ENCODE measurements at regions not wholly inside any gene's neighbourhood (a gene's known extent, or its start where the extent isn't known, plus 50 kb on each side); places are given as distances from the start of the nearest gene placed in this dataset.

DNA sequence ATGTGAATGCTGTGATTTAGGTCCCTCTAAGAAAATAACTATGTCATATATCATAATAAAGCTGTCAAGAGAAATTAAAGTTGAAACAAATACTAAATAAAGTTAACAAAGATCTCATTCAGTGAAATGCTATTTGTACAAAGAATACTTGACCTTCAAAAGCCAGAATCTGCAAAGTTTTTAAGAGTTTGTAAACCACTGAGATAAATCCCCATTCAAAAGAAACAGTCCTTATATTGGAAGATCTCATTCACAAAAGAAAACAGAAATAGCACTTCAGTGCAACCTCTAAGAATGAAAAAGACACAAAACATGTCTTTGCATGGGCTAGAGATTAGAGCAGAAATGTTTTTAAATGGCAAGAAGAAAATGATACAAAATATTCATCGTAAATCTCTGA lies 149.1 kb upstream of the USP38 start:
- Histone ChIP-seq H3K4me2 (ENCODE audit: insufficient read depth, low read length) (no peak overlapping the region), H3K9me3 (ENCODE audit: insufficient read depth, low read length, severe bottlenecking) (no peaks in the 10 kb centered on the region), H3K27me3 (ENCODE audit: insufficient read depth, low read length, poor library complexity) (no peaks in the 10 kb centered on the region), H3K4me3 (ENCODE audit: low read depth in 1 of 2, low read length in 2 of 2) (no peak overlapping the region), H4K20me1 (ENCODE audit: insufficient read depth, low read length) (no peaks in the 10 kb centered on the region), H3K79me2 (ENCODE audit: insufficient read depth, low read length) (no peaks in the 10 kb centered on the region), H2AFZ (ENCODE audit: low read depth, low read length) (no peak overlapping the region), H3K36me3 (ENCODE audit: insufficient read depth, low read length) (no peaks in the 10 kb centered on the region), H3K9ac (ENCODE audit: low read depth, low read length) (no peak overlapping the region), H3K27ac (ENCODE audit: low read length) (no peak overlapping the region), H3K4me1 (ENCODE audit: insufficient read depth, low read length) (no peaks in the 10 kb centered on the region)
- no peak for DNase-seq
- no peak for ATAC-seq (ENCODE audit: insufficient read depth, low read depth)
- TF ChIP-seq, protein P1, sequence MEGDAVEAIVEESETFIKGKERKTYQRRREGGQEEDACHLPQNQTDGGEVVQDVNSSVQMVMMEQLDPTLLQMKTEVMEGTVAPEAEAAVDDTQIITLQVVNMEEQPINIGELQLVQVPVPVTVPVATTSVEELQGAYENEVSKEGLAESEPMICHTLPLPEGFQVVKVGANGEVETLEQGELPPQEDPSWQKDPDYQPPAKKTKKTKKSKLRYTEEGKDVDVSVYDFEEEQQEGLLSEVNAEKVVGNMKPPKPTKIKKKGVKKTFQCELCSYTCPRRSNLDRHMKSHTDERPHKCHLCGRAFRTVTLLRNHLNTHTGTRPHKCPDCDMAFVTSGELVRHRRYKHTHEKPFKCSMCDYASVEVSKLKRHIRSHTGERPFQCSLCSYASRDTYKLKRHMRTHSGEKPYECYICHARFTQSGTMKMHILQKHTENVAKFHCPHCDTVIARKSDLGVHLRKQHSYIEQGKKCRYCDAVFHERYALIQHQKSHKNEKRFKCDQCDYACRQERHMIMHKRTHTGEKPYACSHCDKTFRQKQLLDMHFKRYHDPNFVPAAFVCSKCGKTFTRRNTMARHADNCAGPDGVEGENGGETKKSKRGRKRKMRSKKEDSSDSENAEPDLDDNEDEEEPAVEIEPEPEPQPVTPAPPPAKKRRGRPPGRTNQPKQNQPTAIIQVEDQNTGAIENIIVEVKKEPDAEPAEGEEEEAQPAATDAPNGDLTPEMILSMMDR (IDR thresholded peaks at IDR 0.05; ENCODE audit: borderline replicate concordance, extremely low read depth, low read length, poor library complexity, severe bottlenecking), result no peak
- TF ChIP-seq EZH2 (IDR thresholded peaks at IDR 0.05; ENCODE audit: borderline replicate concordance, low read depth, low read length, severe bottlenecking), result no peak

DNA sequence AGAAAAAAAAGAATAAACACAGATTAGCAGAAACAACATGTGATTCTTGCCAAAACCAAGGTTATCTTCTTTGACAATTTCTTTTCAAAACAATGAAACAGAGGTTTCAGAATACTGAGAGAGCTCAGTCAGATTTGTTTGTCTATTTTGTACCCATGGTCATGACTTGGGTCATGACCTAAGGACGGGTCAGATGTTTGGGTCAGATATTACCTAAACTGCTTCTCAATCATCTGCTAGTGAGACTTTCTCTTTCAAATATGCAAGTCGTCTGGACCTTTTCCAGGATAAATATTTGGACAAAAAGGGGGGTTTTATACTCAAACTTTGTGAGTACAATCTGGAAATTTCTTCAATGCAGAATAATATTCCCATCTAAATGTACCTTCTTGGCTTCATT lies 148.3 kb upstream of the USP38 start:
- H3K79me2 ChIP-seq (ENCODE audit: insufficient read depth, low read length), result no peaks in the 10 kb centered on the region
- H3K27ac ChIP-seq (ENCODE audit: low read length), result no peak overlapping the region
- DNase-seq, result no peak
- H4K20me1 ChIP-seq (ENCODE audit: insufficient read depth, low read length), result no peaks in the 10 kb centered on the region
- H3K9me3 ChIP-seq (ENCODE audit: insufficient read depth, low read length, severe bottlenecking), result no peaks in the 10 kb centered on the region
- H3K36me3 ChIP-seq (ENCODE audit: insufficient read depth, low read length), result no peaks in the 10 kb centered on the region
- no peak overlapping the region for H3K4me3 ChIP-seq (ENCODE audit: low read depth in 1 of 2, low read length in 2 of 2)
- no peak overlapping the region for H3K9ac ChIP-seq (ENCODE audit: low read depth, low read length)
- no peak overlapping the region for H3K4me2 ChIP-seq (ENCODE audit: insufficient read depth, low read length)
- no peak for TF ChIP-seq EZH2 (IDR thresholded peaks at IDR 0.05; ENCODE audit: borderline replicate concordance, low read depth, low read length, severe bottlenecking)
- TF ChIP-seq, protein P1 (IDR thresholded peaks at IDR 0.05; ENCODE audit: borderline replicate concordance, extremely low read depth, low read length, poor library complexity, severe bottlenecking), result no peak
- no peak for ATAC-seq (ENCODE audit: insufficient read depth, low read depth)
- H3K4me1 ChIP-seq (ENCODE audit: insufficient read depth, low read length), result no peaks in the 10 kb centered on the region
- H2AFZ ChIP-seq (ENCODE audit: low read depth, low read length), result no peak overlapping the region
- no peaks in the 10 kb centered on the region for H3K27me3 ChIP-seq (ENCODE audit: insufficient read depth, low read length, poor library complexity)

DNA sequence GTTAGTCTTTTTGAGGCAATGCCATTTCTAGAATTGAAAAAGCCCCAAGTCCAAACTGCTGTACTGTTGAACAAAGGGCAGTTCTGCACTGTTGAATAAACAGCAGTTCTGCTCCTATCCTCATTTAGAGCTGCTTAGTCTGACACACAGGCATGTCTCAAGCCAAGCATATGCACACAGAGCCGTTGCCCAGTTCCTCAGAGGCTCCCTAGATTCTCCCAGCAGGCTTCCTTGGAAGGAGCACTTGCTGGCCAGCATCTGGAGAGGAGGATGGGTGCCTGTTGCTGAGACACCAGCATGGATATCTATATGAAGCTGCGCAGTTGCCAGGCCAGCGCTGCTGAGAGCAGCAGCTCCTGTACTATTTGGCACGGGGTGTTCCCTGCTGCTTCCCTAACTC lies 138.3 kb upstream of the USP38 start:
- DNase-seq, result no peak
- H3K4me3 ChIP-seq (ENCODE audit: low read depth in 1 of 2, low read length in 2 of 2), result no peak overlapping the region
- no peak overlapping the region for H3K4me2 ChIP-seq (ENCODE audit: insufficient read depth, low read length)
- no peaks in the 10 kb centered on the region for H3K9me3 ChIP-seq (ENCODE audit: insufficient read depth, low read length, severe bottlenecking)
- no peak overlapping the region for H2AFZ ChIP-seq (ENCODE audit: low read depth, low read length)
- H3K36me3 ChIP-seq (ENCODE audit: insufficient read depth, low read length), result no peaks in the 10 kb centered on the region
- ATAC-seq (ENCODE audit: insufficient read depth, low read depth), result no peak
- H3K9ac ChIP-seq (ENCODE audit: low read depth, low read length), result no peak overlapping the region
- peaks cover 3% of the 10 kb centered on the region for H3K27me3 ChIP-seq (ENCODE audit: insufficient read depth, low read length, poor library complexity)
- no peaks in the 10 kb centered on the region for H3K4me1 ChIP-seq (ENCODE audit: insufficient read depth, low read length)
- no peaks in the 10 kb centered on the region for H4K20me1 ChIP-seq (ENCODE audit: insufficient read depth, low read length)
- no peak overlapping the region for H3K27ac ChIP-seq (ENCODE audit: low read length)
- TF ChIP-seq, protein P1 (IDR thresholded peaks at IDR 0.05; ENCODE audit: borderline replicate concordance, extremely low read depth, low read length, poor library complexity, severe bottlenecking), result no peak
- TF ChIP-seq EZH2 (IDR thresholded peaks at IDR 0.05; ENCODE audit: borderline replicate concordance, low read depth, low read length, severe bottlenecking), result no peak
- H3K79me2 ChIP-seq (ENCODE audit: insufficient read depth, low read length), result no peaks in the 10 kb centered on the region

DNA sequence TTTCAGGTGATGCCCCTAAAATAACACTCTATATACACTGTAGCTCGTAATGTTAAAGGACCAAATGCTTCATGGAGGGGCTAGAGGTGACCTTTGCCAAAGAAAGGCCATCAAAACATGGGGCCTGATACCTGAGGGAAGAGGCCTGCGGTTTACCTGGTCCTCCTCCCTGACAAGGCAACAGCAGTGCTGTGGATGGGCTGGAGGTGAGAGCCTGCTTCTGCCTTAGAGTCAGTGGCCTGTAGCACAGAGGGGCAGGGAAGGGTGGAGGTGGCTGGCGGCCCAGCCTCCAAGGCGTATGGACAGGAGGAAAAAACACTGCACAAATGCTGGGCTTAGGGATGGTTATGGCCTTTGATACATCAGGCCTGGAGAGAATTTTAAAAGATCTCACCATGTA lies 137.8 kb upstream of the USP38 start:
- Histone ChIP-seq H3K36me3 (ENCODE audit: insufficient read depth, low read length) (no peaks in the 10 kb centered on the region), H3K9ac (ENCODE audit: low read depth, low read length) (no peak overlapping the region), H3K27ac (ENCODE audit: low read length) (no peak overlapping the region), H3K4me2 (ENCODE audit: insufficient read depth, low read length) (no peak overlapping the region), H3K4me3 (ENCODE audit: low read depth in 1 of 2, low read length in 2 of 2) (no peak overlapping the region), H3K27me3 (ENCODE audit: insufficient read depth, low read length, poor library complexity) (peaks cover 3% of the 10 kb centered on the region), H4K20me1 (ENCODE audit: insufficient read depth, low read length) (no peaks in the 10 kb centered on the region), H3K4me1 (ENCODE audit: insufficient read depth, low read length) (no peaks in the 10 kb centered on the region), H3K9me3 (ENCODE audit: insufficient read depth, low read length, severe bottlenecking) (no peaks in the 10 kb centered on the region), H2AFZ (ENCODE audit: low read depth, low read length) (no peak overlapping the region), H3K79me2 (ENCODE audit: insufficient read depth, low read length) (no peaks in the 10 kb centered on the region)
- TF ChIP-seq EZH2 (IDR thresholded peaks at IDR 0.05; ENCODE audit: borderline replicate concordance, low read depth, low read length, severe bottlenecking), result no peak
- TF ChIP-seq, protein P1 (IDR thresholded peaks at IDR 0.05; ENCODE audit: borderline replicate concordance, extremely low read depth, low read length, poor library complexity, severe bottlenecking), result no peak
- ATAC-seq (ENCODE audit: insufficient read depth, low read depth) (no peak), DNase-seq (no peak)
